ENCODE measurements at regions not wholly inside any gene's neighbourhood (a gene's known extent, or its start where the extent isn't known, plus 50 kb on each side); places are given as distances from the start of the nearest gene placed in this dataset.

DNA sequence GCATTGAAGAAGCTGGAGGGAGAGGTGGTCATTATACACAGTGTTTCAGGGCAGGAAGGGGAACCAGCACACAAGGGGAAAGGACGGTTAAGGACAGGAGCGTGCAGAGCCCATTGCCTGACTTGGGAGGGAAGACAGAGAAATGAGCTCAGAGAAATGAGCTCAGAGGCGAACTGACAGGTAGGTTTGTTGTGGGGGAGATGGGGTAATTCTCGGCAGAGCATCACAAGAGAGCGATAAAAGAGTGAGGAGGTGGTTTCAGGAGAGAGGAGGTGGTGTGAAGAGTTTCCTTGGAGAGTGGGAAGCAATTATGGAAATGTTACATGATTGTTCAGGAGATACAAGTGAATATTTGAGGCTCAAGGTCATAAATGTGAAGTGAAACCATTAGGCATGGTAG lies 61.0 kb downstream of the MRGPRX1 start:
- peaks cover 0 to 2% (median 0%) of the 10 kb centered on the region in 4 donors for H3K9me3 ChIP-seq (ENCODE audit: control insufficient read depth in 4 of 4, insufficient read depth in 3 of 4, low read length in 3 of 4)
- no peak overlapping the region for H3K27ac ChIP-seq (ENCODE audit: low read depth in 1 of 2, low read length in 1 of 2)
- ATAC-seq (ENCODE audit: insufficient read depth, low FRiP score) (no peak), DNase-seq (no peak)
- no peaks in the 10 kb centered on the region for H3K4me1 ChIP-seq (ENCODE audit: control insufficient read depth in 5 of 5, insufficient read depth in 5 of 5, low read length in 5 of 5)
- peaks cover 0 to 3% (median 0%) of the 10 kb centered on the region in 3 donors for H3K27me3 ChIP-seq (ENCODE audit: control insufficient read depth in 3 of 3, insufficient read depth in 3 of 3, low read length in 2 of 3)
- no peak for TF ChIP-seq CTCF (IDR thresholded peaks at IDR 0.05; ENCODE audit: control extremely low read depth, extremely low read depth)
- H3K4me3 ChIP-seq: no peak overlapping the region
- no peak overlapping the region for H3K9ac ChIP-seq (ENCODE audit: insufficient read depth in 1 of 2, low read length in 2 of 2)
- WGBS, 2 donors: 63 to 65% methylated on average over 5 of the region's 5 CpGs
- H3K36me3 ChIP-seq (ENCODE audit: control insufficient read depth in 4 of 4, insufficient read depth in 4 of 4, low read length in 4 of 4): no peaks in the 10 kb centered on the region

- H3K27me3 ChIP-seq (ENCODE audit: control insufficient read depth in 3 of 3, insufficient read depth in 3 of 3, low read length in 2 of 3): peaks cover 0 to 20% (median 0%) of the 10 kb centered on the region in 3 donors
- TF ChIP-seq CTCF (IDR thresholded peaks at IDR 0.05; ENCODE audit: control extremely low read depth, extremely low read depth): no peak
- H3K9ac ChIP-seq (ENCODE audit: insufficient read depth in 1 of 2, low read length in 2 of 2): no peak overlapping the region
- H3K9me3 ChIP-seq (ENCODE audit: control insufficient read depth in 4 of 4, insufficient read depth in 3 of 4, low read length in 3 of 4): peaks cover 0 to 1% (median 0%) of the 10 kb centered on the region in 4 donors
- H3K4me1 ChIP-seq (ENCODE audit: control insufficient read depth in 5 of 5, insufficient read depth in 5 of 5, low read length in 5 of 5): no peaks in the 10 kb centered on the region
- no peak overlapping the region for H3K4me3 ChIP-seq
- no peak overlapping the region for H3K27ac ChIP-seq (ENCODE audit: low read depth in 1 of 2, low read length in 1 of 2)
- no peak for DNase-seq
- WGBS, 2 donors: 72 to 83% methylated on average over 2 of the region's 2 CpGs
- no peaks in the 10 kb centered on the region for H3K36me3 ChIP-seq (ENCODE audit: control insufficient read depth in 4 of 4, insufficient read depth in 4 of 4, low read length in 4 of 4)
- no peak for ATAC-seq (ENCODE audit: insufficient read depth, low FRiP score)
Measured at GRCh38 chr11:18865951-18866350, 73.3 kb downstream of the MRGPRX1 start.

GRCh38 chr11:18865261-18865660 lies 73.7 kb upstream of the PTPN5 start:
- no peak for DNase-seq
- no peaks in the 10 kb centered on the region for H3K4me1 ChIP-seq (ENCODE audit: control insufficient read depth in 5 of 5, insufficient read depth in 5 of 5, low read length in 5 of 5)
- H3K27ac ChIP-seq (ENCODE audit: low read depth in 1 of 2, low read length in 1 of 2): no peak overlapping the region
- 66 to 85% methylated on average over 3 of the region's 3 CpGs for WGBS, 2 donors
- no peak for TF ChIP-seq CTCF (IDR thresholded peaks at IDR 0.05; ENCODE audit: control extremely low read depth, extremely low read depth)
- no peaks in the 10 kb centered on the region for H3K36me3 ChIP-seq (ENCODE audit: control insufficient read depth in 4 of 4, insufficient read depth in 4 of 4, low read length in 4 of 4)
- H3K9me3 ChIP-seq (ENCODE audit: control insufficient read depth in 4 of 4, insufficient read depth in 3 of 4, low read length in 3 of 4): peaks cover 0 to 1% (median 0%) of the 10 kb centered on the region in 4 donors
- H3K27me3 ChIP-seq (ENCODE audit: control insufficient read depth in 3 of 3, insufficient read depth in 3 of 3, low read length in 2 of 3): peaks cover 0 to 20% (median 0%) of the 10 kb centered on the region in 3 donors
- no peak overlapping the region for H3K9ac ChIP-seq (ENCODE audit: insufficient read depth in 1 of 2, low read length in 2 of 2)
- H3K4me3 ChIP-seq: no peak overlapping the region
- ATAC-seq (ENCODE audit: insufficient read depth, low FRiP score): peak; percentile 64

DNA sequence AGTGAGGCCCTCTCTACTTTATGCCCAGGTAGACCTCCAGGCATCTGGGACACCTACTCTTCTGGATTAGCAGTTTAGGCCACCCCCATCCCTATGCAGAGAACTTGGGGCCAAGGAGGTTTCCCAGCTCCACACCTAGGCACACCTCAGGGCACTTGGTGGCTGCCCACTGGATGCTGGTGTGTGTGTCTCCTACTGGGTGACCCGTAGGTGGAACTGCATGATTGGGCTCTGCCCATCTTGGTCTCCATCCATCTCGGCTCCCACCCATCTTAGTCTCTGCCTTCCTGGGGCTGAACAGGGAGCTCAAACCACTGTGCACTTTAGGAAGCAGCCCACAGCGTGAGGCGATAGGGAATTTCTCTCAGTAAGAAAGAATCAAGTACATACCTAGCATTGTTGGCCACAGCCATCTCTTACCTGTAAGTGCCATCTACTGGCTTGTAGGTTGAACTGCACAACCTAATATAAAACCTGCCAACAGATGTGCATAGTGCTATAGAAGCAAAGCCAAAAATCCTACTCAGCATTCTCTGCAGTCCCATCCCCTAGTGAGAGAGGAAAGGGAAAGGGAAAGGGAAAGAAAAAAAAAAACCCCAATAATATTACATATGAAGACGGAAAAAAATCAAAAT lies 61.6 kb upstream of the PTPN5 start:
- Histone ChIP-seq H3K4me1 (ENCODE audit: control insufficient read depth in 5 of 5, insufficient read depth in 5 of 5, low read length in 5 of 5) (no peaks in the 10 kb centered on the region), H3K27me3 (ENCODE audit: control insufficient read depth in 3 of 3, insufficient read depth in 3 of 3, low read length in 2 of 3) (peaks cover 0 to 3% (median 3%) of the 10 kb centered on the region in 3 donors), H3K9ac (ENCODE audit: insufficient read depth in 1 of 2, low read length in 2 of 2) (no peak overlapping the region), H3K36me3 (ENCODE audit: control insufficient read depth in 4 of 4, insufficient read depth in 4 of 4, low read length in 4 of 4) (no peaks in the 10 kb centered on the region), H3K4me3 (no peak overlapping the region), H3K9me3 (ENCODE audit: control insufficient read depth in 4 of 4, insufficient read depth in 3 of 4, low read length in 3 of 4) (peaks cover 0 to 8% (median 0%) of the 10 kb centered on the region in 4 donors), H3K27ac (ENCODE audit: low read depth in 1 of 2, low read length in 1 of 2) (no peak overlapping the region)
- WGBS, 2 donors: 34 to 36% methylated on average over 5 of the region's 5 CpGs
- DNase-seq: peak in 1 of 3 donors; percentile 32
- no peak for TF ChIP-seq CTCF (IDR thresholded peaks at IDR 0.05; ENCODE audit: control extremely low read depth, extremely low read depth)
- ATAC-seq (ENCODE audit: insufficient read depth, low FRiP score): no peak

Data from lung (tissue), 11 donors.